8988T (cell line): ENCODE measurements at regions not wholly inside any gene's neighbourhood (a gene's known extent, or its start where the extent isn't known, plus 50 kb on each side); places are given as distances from the start of the nearest gene placed in this dataset.
"Not testable (repeated sequence)": the region's sequence is repeated elsewhere in the genome, so short reads cannot be mapped to it uniquely, and the experiment has no call there.

Experiments
- DNase-seq: peaks from one replicate; pipeline ENCODE4 v3.0.0; 2011

DNA sequence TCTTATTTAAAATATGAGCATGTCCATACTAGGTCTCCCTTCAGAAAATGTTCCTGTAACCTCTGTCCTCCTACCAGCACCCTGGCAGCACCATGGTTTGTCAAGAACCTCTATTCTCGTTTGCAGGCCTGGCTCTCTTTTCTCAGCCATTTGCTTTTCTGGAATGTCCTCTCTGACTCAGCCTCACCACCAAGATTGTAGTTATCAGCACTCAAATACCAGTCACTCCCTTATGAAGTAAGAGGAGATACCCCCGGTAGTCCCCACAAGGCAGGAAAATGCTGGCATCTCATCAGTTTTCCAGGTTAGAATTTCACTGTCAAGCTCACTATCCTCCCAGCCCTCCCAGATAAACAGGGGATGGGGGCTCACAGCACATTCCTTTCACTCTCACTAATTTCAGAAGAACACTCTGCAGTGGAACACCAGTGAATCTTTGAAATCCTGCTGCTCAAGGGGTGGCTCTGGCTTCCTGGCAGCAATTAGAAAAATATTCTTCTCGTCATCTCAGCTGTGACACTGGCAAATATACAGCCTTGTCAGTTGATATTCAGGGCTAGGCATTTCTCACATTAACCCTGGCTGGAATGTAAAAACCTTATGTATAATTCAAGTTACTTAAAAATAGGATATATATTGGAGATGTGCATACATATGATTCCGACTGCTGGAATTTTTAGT, 129.2 kb downstream of the TBX18 start:
- no peak for DNase-seq

GRCh38 chr6:84633771-84634170, 130.6 kb downstream of the TBX18 start:
- DNase-seq = no peak

DNA sequence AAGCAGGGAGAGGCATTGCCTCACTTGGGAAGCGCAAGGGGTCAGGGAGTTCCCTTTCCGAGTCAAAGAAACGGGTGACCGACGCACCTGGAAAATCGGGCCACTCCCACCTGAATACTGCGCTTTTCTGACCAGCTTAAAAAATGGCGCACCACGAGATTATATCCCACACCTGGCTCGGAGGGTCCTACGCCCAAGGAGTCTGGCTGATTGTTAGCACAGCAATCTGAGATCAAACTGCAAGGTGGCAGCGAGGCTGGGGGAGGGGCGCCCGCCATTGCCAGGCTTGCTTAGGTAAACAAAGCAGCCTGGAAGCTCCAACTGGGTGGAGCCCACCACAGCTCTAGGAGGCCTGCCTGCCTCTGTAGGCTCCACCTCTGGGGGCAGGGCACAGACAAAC, 137.9 kb downstream of the TBX18 start:
- DNase-seq = not testable (repeated sequence)

GRCh38 chr6:84625506-84625905, 138.9 kb downstream of the TBX18 start:
- DNase-seq = no peak

DNA sequence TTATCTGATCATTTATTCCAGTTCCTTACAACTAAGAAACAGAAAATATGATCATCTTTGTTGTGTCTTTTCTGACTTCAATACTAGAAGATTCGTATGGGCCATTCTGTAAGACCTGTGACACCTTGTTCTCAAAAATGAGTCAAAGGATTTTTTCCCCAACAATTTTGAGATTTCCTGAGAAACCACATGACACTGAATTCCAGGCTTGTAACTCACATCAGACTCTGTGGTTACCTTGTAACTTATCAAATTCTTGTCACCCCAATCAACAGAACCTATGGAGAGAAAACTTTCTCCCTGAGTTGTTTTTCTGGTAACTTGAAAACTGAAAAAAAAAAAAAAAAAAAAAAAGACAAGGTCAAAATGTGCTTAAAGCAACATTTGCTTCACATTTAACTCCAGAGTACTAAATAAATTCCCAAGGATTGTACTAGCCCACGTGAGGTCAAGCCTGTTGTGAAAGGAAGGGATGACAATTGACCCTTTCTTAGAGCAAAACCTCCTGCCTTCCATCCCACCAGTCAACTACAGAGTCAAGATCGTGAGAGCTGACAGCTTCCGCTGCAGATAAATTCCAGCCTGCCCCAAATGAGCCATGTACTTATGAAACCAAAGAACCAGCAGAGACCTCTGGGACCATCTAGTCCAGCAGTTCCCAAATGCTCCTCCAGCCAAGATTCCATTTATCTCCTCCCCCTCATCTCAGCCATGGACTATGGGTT, 140.3 kb downstream of the TBX18 start:
- no peak for DNase-seq

DNA sequence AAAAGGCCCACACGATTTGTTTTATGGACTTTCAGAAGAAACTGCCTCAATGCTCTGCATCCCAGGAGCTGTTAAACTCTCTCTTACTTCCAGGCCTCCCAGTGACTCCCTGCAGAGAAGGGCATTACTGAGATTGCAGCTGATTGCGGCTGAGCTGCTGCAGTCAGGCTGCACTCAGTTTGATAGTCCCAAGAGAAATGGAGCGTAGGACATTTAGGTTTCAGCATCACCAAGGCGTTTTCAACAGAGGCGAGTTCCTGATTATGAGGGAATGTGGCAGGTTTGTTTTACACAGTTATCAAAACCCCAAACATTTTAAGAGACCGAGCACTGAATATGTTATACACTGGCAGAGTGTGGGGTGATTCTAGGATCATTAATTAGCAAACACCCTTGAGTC, 145.6 kb downstream of the TBX18 start:
- no peak for DNase-seq

DNA sequence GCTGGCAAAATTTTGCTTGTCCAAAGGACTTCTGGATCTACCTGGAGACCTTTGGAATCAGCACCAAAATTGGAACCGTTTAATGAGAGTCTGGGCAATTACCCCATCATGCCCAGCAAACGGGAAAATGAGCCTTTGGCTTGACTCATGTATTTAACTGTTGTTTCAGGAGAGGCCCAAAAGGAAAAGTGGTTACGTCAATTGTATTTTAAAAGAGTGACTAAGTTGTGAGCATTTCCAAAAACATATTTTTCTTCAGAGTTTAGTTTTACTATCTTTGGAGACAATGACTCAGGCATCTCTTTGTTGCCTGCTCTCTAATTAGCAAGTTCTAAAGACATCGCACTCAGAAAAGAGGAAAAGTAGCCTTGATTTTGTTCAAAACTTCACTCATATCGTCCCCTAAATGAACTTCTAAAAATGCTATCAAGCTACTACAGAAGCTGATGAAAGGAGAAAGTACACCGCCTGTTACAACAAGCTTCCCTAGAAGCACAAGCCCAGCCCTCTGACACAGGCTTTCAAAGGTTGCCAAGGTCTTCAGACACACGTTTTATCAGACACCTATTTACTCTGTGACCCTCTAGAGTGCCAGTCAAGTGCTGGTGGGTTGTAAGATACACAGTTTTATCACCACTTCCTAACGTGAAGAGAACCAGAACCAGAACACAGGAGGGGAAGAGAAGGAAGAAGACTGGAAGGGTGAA, 146.2 kb downstream of the TBX18 start:
- no peak for DNase-seq

DNA sequence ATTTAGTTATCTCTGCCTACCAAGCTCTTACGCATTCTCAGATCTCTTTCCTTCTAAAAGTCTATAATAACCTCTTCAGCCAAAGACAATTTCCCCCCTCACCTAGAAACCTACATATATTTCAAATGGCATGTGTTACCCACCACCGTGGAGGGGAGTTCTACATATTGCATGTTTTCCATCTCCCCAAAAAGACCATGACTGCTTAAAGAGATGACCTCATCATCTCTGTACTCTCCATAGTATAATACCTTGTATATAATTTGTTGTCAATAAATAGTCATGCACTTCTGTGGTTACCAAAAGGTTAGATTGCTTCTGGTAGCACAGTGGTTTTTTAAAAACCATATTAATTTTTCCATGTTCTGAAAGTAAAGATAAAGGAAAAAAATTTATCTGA, 148.4 kb downstream of the TBX18 start:
- no peak for DNase-seq

DNA sequence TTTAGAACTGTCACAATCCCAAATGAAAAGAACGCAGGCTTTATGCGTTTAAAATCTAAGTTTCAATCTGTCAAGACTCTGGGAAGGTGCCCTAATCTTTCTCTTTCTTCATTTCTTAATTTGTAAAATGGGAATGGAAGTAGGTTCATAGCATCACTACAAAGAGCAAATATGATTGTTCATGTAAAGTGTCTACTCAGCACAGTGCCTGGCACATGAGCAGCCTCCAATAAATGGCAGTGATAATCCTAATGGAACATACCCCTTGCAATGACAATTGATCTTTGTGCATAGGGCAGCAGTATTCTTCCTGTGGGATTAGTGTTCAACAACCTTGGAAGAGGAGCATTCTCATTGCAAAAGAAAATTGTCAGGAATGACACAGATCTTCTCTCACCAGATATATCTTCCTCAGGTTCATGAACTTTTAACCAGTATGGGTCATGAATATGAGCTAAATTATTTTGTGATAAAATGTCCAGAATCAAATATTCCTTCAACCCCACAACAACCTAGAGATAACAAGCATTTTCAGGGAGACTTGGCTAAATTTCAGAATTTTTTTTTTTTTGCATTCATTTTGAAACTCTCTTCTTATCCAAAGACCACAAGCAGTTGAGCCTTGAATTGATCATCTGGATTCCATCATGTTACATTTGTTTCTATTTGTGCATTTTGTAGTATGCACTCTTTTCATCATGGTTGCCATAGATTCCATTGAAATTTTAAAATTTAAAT, 149.1 kb downstream of the TBX18 start:
- DNase-seq = no peak

- no peak for DNase-seq
Measured at GRCh38 chr6:84606860-84607259, 157.5 kb downstream of the TBX18 start.

GRCh38 chr6:84605298-84605697, 159.1 kb downstream of the TBX18 start:
- DNase-seq = no peak

DNA sequence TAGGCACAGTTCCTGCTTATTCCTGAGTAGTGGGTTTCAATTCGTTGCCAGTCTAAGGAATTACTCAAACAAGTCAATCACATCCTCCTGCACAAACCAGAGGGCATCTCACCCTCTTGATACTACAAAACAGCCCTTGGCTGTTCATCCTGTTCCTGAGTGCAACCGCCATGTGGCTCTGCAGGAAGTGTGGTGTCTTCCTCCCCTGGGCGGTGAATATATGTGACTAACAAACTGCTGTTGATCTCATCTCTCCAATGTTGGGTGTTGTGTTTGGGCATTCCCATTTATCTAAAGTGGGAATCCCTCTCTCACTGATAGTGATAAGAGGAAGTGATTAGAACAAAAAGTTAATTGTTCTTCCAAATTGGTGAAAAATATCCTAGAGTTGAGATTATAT, 163.0 kb downstream of the TBX18 start:
- DNase-seq = no peak

DNA sequence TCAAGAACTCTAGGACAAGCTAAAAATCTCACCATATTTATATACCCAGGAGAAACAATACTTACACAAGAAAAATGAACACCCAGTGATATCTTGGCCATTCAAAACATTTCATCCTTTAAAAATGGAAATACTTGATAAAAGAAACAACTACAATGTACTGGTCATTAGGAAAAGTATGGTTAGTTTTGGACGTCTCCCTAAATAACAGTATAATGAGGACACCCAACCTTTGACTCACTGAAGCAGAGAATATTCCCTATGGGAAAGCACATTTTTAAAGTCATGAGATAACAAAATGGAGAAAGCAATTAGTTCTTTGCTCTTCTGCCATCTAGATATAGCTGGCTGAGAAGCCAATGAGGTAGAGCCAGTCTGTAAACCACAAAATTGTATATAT, 164.4 kb downstream of the TBX18 start:
- DNase-seq = no peak

DNA sequence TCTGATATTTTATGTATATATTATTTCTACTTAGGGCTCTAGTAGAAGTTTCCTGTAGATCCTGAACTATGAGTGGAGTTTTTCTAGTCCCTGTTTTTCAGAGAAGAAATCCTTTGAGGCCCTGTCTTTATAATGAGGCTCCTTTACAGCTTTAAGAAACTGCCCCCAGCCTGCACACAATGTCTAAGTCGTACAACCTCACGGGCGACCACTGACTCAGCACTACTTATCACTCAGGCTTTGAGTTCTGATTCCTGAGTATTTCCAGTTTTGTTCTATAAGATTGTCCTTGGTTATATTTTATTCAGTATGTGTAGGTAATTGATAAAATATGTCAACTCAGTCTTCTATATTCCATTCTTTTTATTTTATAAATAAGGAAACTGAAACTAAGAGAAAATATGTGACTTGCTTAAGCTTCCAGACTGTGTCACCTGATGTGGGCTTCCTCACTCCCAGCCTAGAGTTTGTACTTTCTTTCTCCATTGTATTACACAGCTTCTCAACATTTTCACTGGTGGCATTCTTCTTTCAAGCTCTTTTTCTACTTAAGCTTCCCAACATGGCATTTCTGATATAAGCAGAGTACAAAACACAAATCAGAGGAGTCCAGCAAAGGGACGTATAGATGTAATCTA, 167.0 kb downstream of the TBX18 start:
- no peak for DNase-seq

- no peak for DNase-seq
Measured at GRCh38 chr6:84596488-84596887, 167.9 kb downstream of the TBX18 start.

DNA sequence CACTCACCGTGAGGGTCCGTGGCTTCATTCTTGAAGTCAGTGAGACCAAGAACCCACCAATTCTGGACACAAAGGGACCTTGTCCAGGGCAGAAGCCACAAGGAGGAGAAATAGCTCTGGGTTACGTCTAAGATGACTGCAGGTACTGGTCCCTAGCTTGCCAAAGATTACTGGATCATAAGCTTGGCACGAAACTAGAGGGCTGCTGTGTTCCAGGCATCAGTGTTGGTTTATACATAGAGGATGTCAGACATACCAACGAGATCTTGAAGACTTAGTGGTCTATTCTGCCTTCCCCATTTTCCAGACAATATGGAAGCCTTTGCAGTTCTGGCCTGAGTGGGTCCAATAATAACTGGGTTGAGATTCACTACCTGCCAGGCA, 175.7 kb downstream of the TBX18 start:
- no peak for DNase-seq

GRCh38 chr6:84587994-84588696, 176.3 kb downstream of the TBX18 start:
- DNase-seq = not testable (repeated sequence)

DNA sequence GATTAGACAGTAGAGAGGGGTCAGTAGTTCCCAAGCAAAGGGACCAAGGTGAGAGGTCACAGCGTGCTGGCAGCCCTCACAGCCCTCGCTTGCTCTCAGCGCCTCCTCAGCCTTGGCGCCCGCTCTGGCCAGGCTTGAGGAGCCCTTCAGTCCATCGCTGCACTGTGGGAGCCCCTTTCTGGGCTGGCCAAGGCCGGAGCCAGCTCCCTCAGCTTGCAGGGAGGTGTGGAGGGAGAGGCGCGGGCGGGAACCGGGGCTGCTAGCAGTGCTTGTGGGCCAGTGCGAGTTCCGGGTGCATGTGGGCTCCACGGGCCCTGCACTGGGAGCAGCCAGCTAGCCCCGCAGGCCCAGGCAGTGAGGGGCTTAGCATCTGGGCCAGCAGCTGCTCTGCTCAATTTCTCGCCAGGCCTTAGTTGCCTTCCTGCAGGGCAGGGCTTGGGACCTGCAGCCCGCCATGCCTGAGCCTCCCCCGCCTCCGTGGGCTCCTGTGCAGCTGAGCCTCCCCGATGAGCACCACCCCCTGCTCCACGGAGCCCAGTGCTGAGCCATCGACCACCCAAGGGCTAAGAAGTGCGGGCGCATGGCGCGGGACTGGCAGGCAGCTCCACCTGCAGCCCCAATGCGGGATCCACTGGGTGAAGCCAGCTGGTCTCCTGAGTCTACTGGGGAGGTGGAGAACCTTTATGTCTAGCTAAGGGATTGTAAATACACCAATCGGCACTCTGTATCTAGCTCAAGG, 177.0 kb downstream of the TBX18 start:
- not testable (repeated sequence) for DNase-seq

GRCh38 chr6:84583784-84584183, 180.6 kb downstream of the TBX18 start:
- no peak for DNase-seq

- no peak for DNase-seq
Measured at GRCh38 chr6:84582997-84583396, 181.4 kb downstream of the TBX18 start.

DNA sequence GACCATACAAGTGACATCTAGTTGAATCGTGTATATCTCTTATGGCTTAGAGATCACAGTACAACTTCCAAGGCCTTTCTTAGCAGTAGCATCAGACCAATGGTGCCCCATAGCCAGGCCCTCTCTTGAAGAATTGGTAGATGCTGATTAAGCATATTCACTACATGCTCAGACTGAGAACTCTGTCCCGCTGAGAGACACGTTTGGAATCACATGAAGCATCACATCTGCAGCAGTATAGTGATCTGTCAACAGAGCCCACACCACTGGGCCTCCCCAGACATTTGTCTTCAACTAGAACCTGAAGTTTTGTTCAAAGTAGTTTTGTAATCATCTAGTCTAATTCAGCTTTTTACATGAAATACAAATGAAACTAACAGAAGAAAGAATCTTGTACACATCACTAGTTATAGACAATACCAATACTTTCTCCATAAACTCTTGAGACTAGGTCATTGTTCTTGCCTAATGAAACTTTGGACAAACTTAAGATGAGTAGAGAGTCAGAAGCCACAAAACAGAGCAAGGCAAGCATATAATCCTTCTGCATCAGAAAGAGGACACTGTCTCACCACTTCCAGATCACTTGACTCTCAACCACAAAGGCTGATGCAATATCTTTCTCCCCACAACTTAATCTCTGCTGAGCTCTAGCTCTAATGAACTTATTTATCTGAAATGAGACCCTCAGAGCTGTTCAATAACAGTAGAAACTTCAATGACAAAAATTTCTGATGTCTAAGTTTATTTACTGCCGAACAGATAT, 182.7 kb downstream of the TBX18 start:
- DNase-seq = no peak
